GM13977 (cell line): ENCODE measurements at regions not wholly inside any gene's neighbourhood (a gene's known extent, or its start where the extent isn't known, plus 50 kb on each side); places are given as distances from the start of the nearest gene placed in this dataset.

Experiments used
- DNase-seq: peaks from one replicate; pipeline ENCODE4 v3.0.0; 2012; ENCODE audit warnings: low spot score
- in situ Hi-C: fragments of 300-500 bp; cut with MboI; formaldehyde crosslinking; loops from one replicate; pipeline ENCODE4 v1.12.0; 2022; ENCODE audit warnings: low sequenced_read_pairs, low pct_unique_long_range_greater_than_20kb, mixed read lengths, inconsistent platforms; ENCODE audit not compliant: unreplicated experiment
- TF ChIP-seq, protein P1 (sequence below): IDR thresholded peaks from 2 replicates; pipeline ENCODE4 v1.5.1; 2012; ENCODE audit warnings: mild to moderate bottlenecking, control low read depth; ENCODE audit not compliant: insufficient read depth; ENCODE audit errors: extremely low read depth, missing control alignments

DNA sequence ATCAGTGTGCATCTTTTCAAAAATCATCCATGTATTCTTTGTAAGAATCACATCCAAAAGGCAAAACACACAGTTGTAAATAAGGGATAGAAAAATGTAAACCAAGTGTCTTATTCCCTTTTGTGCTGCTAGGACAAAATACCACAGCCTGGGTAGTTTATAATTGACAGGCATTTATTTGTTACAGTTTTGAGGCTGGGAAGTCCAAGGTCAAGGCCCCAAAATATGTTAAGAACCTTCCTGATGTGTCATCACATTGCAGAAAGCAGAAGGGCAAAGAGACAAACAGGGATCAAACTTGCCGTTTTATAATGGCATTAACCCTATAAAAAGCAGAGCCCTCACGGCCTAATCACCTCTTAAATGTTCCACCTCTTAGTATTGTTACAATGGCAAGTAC lies 364.8 kb downstream of the MED10 start:
- in situ Hi-C loops, result no loop called here
- TF ChIP-seq, protein P1, sequence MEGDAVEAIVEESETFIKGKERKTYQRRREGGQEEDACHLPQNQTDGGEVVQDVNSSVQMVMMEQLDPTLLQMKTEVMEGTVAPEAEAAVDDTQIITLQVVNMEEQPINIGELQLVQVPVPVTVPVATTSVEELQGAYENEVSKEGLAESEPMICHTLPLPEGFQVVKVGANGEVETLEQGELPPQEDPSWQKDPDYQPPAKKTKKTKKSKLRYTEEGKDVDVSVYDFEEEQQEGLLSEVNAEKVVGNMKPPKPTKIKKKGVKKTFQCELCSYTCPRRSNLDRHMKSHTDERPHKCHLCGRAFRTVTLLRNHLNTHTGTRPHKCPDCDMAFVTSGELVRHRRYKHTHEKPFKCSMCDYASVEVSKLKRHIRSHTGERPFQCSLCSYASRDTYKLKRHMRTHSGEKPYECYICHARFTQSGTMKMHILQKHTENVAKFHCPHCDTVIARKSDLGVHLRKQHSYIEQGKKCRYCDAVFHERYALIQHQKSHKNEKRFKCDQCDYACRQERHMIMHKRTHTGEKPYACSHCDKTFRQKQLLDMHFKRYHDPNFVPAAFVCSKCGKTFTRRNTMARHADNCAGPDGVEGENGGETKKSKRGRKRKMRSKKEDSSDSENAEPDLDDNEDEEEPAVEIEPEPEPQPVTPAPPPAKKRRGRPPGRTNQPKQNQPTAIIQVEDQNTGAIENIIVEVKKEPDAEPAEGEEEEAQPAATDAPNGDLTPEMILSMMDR, result no peak
- no peak for DNase-seq

GRCh38 chr5:6011199-6011598 lies 367.1 kb downstream of the MED10 start:
- no peak for DNase-seq
- in situ Hi-C loops, result no loop called here

DNA sequence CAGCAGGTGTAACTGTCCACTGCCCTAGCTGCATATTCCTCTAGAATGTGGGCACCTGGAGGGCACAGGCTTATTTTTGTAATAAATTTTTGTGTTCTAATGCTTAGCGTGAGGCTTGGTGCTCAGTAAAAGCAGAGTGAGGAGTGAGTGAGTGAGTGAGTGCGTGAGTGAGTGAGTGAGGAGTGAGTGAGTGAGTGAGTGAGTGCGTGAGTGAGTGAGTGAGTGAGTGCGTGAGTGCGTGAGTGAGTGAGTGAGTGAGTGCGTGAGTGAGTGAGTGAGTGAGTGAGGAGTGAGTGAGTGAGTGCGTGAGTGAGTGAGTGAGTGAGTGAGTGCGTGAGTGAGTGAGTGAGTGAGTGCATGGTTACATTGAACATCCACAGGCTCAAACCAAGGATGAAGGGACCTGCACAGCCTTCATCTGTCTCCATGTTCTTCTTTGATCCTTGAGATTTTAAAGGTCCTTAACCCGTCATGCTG lies 371.5 kb downstream of the MED10 start:
- in situ Hi-C loops, result no loop called here
- TF ChIP-seq, protein P1, result no peak
- DNase-seq, result no peak

More at GRCh38 chr5:6011199-6011598, 367.1 kb downstream of the MED10 start:
- TF ChIP-seq, protein P1, result no peak

GRCh38 chr5:6003040-6003825 lies 375.1 kb downstream of the MED10 start:
- in situ Hi-C loops, result no loop called here
- no peak for DNase-seq
- TF ChIP-seq, protein P1, result no peak

- TF ChIP-seq, protein P1, result no peak
- no peak for DNase-seq
- in situ Hi-C loops, result no loop called here
These were observed 377.5 kb downstream of the MED10 start for GRCh38 chr5:6000867-6001266.

GRCh38 chr5:5995819-5996218 lies 382.5 kb downstream of the MED10 start:
- in situ Hi-C loops, result no loop called here
- no peak for DNase-seq
- TF ChIP-seq, protein P1, result no peak
